Upper lobe of left lung (tissue), 4 donors: ENCODE measurements at regions not wholly inside any gene's neighbourhood (a gene's known extent, or its start where the extent isn't known, plus 50 kb on each side); places are given as distances from the start of the nearest gene placed in this dataset.

Experiments used
- EP300 ChIP-seq, 4 donors: sonication (generic); formaldehyde crosslinking; IDR thresholded peaks; one replicate each; pipeline ENCODE4 v1.5.1; 2017; ENCODE audit warnings: antibody characterized with exemption in 4 of 4, control low read depth in 2 of 4
- POLR2A ChIP-seq, 4 donors: fragments of 450-650 bp; IDR thresholded peaks; one replicate each; pipeline ENCODE4 v1.5.1; 2016 to 2017; ENCODE audit warnings: antibody characterized with exemption in 4 of 4, mild to moderate bottlenecking in 2 of 4
- POLR2AphosphoS5 ChIP-seq, 2 donors: sonication (generic); formaldehyde crosslinking; IDR thresholded peaks; one replicate each; pipeline ENCODE4 v1.5.1; 2017; ENCODE audit warnings: antibody characterized with exemption in 2 of 2
- TF ChIP-seq, protein P1 (sequence below), 6 experiments: fragments of 450-650 bp in 4 of 6; fragments of 200-600 bp in 2 of 6; sonication (generic) in 2 of 6; IDR thresholded peaks; one replicate each; pipeline ENCODE4 v1.5.1; 2016 to 2019; ENCODE audit warnings: antibody characterized with exemption in 6 of 6

DNA sequence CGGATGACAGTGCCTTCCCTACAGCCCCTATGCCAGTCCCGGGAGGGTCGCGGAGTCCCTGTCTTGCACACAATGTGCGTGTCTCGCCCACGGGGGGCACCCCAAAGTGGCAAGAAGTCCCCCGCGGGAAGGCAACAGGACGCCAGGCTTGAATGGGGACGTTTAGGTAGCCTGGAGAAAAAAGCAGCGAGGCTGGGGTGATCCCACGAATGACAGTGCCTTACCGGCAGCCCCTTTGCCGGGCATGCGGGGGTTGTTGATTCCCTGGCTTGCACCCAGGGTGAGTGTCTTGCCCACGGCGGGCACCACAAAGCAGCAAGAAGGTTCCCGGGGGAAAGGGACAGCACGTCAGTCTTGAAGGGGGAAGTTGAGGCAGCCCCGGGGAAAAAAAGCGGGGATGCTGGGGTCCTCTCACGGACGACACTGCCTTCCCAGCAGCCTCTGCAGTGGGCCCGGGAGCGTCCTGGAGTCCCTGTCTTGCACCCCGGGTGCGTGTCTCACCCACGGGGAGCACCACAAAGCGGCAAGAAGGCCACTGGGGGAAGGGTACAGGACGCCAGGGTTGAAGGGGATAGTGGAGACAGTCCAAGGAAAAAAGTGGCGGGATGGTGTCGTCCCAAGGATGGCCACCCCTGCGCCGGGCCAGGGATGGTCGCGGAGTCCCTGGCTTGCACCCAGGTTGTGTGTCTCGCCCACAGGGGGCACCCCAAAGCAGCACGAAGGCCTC, 156.8 kb upstream of the ALG10B start:
- TF ChIP-seq, protein P1, sequence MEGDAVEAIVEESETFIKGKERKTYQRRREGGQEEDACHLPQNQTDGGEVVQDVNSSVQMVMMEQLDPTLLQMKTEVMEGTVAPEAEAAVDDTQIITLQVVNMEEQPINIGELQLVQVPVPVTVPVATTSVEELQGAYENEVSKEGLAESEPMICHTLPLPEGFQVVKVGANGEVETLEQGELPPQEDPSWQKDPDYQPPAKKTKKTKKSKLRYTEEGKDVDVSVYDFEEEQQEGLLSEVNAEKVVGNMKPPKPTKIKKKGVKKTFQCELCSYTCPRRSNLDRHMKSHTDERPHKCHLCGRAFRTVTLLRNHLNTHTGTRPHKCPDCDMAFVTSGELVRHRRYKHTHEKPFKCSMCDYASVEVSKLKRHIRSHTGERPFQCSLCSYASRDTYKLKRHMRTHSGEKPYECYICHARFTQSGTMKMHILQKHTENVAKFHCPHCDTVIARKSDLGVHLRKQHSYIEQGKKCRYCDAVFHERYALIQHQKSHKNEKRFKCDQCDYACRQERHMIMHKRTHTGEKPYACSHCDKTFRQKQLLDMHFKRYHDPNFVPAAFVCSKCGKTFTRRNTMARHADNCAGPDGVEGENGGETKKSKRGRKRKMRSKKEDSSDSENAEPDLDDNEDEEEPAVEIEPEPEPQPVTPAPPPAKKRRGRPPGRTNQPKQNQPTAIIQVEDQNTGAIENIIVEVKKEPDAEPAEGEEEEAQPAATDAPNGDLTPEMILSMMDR (IDR thresholded peaks at IDR 0.05), result no peak
- no peak for TF ChIP-seq EP300 (IDR thresholded peaks at IDR 0.05)
- no peak for TF ChIP-seq POLR2AphosphoS5 (IDR thresholded peaks at IDR 0.05)
- no peak for TF ChIP-seq POLR2A (IDR thresholded peaks at IDR 0.05)
